Upper lobe of left lung (tissue), 6 donors: ENCODE measurements at regions not wholly inside any gene's neighbourhood (a gene's known extent, or its start where the extent isn't known, plus 50 kb on each side); places are given as distances from the start of the nearest gene placed in this dataset.
A peak's percentile ranks its signal among the peaks of the same experiment; 100 is the strongest.

Source experiments
- ATAC-seq, 2 donors: fragments of 200-7000 bp; cut with Tn5 transposase; one replicate each; pipeline ENCODE4 v1.9.1; 2022; ENCODE audit warnings: mild to moderate bottlenecking in 2 of 2, moderate library complexity in 2 of 2; ENCODE audit not compliant: low FRiP score in 2 of 2
- DNase-seq, 2 donors: peaks; one replicate each; pipeline ENCODE4 v3.0.0-alpha.2; 2019 to 2020
- H3K27ac ChIP-seq, 4 donors: fragments of 200-600 bp; sonication (generic); one replicate each; pipeline ENCODE4 v1.5.1; 2016 to 2019
- H3K27me3 ChIP-seq, 4 donors: fragments of 200-600 bp; sonication (generic); one replicate each; pipeline ENCODE4 v1.5.1; 2017 to 2019
- H3K36me3 ChIP-seq, 4 donors: fragments of 200-600 bp; sonication (generic); one replicate each; pipeline ENCODE4 v1.5.1; 2016 to 2019
- H3K4me1 ChIP-seq, 4 donors: fragments of 200-600 bp; sonication (generic); one replicate each; pipeline ENCODE4 v1.5.1; 2018 to 2019
- H3K4me3 ChIP-seq, 4 donors: fragments of 200-600 bp; sonication (generic); one replicate each; pipeline ENCODE4 v1.5.1; 2017 to 2019; ENCODE audit warnings: mild to moderate bottlenecking in 2 of 4, moderate library complexity in 1 of 4
- H3K9me3 ChIP-seq, 4 donors: fragments of 200-600 bp; sonication (generic); one replicate each; pipeline ENCODE4 v1.5.1; 2018 to 2019
- CTCF ChIP-seq, 6 experiments: fragments of 450-650 bp in 4 of 6; fragments of 200-600 bp in 2 of 6; sonication (generic) in 2 of 6; IDR thresholded peaks; one replicate each; pipeline ENCODE4 v1.5.1; 2016 to 2019; ENCODE audit warnings: antibody characterized with exemption in 6 of 6
- EP300 ChIP-seq, 4 donors: sonication (generic); formaldehyde crosslinking; IDR thresholded peaks; one replicate each; pipeline ENCODE4 v1.5.1; 2017; ENCODE audit warnings: antibody characterized with exemption in 4 of 4, control low read depth in 2 of 4
- POLR2A ChIP-seq, 4 donors: fragments of 450-650 bp; IDR thresholded peaks; one replicate each; pipeline ENCODE4 v1.5.1; 2016 to 2017; ENCODE audit warnings: antibody characterized with exemption in 4 of 4, mild to moderate bottlenecking in 2 of 4
- POLR2AphosphoS5 ChIP-seq, 2 donors: sonication (generic); formaldehyde crosslinking; IDR thresholded peaks; one replicate each; pipeline ENCODE4 v1.5.1; 2017; ENCODE audit warnings: antibody characterized with exemption in 2 of 2
- WGBS, 2 donors: methylation state at CpG; one replicate each; pipeline ENCODE4 v1.1.5; 2017 to 2018; 5-methylcytosine and 5-hydroxymethylcytosine counted together
- donor health status: DM: no; HTN: no; CAD: no; lungs with moderate emphysema.
- donor health status: DM: no; HTN: yes; CAD: no; lungs with severe emphysema.

GRCh38 chr2:4909346-4910009 lies 782.7 kb upstream of the SOX11 start:
- no peak for TF ChIP-seq EP300 (IDR thresholded peaks at IDR 0.05)
- TF ChIP-seq CTCF (IDR thresholded peaks at IDR 0.05) = no peak
- no peak for DNase-seq

DNA sequence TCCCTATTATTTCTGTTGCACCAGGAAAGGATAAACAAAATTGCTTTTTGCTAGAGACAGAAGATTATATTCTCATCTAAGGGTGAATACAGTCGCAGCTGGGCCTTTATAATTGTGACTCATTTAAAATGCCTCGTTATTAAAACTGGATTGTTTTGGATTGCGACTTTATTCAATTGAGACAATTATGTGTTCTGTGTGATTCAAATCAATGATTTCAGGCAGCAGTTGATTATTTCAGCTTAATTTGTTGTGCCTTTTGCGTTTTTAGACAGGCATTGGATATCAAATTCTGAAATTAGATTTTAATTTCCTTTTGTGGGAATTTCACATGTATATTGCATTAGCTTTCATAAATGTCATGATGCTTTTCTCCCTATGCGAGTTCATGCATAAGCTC lies 778.1 kb upstream of the SOX11 start:
- Histone ChIP-seq H3K36me3 (no peaks in the 10 kb centered on the region), H3K4me1 (no peaks in the 10 kb centered on the region), H3K9me3 (no peaks in the 10 kb centered on the region), H3K4me3 (no peak overlapping the region), H3K27me3 (no peaks in the 10 kb centered on the region), H3K27ac (no peak overlapping the region)
- no peak for ATAC-seq
- no peak for DNase-seq
- TF ChIP-seq CTCF (IDR thresholded peaks at IDR 0.05) (no peak), EP300 (IDR thresholded peaks at IDR 0.05) (no peak), POLR2AphosphoS5 (IDR thresholded peaks at IDR 0.05) (no peak), POLR2A (IDR thresholded peaks at IDR 0.05) (no peak)
- WGBS, 2 donors = 89 to 92% methylated on average over 5 of the region's 5 CpGs

More at GRCh38 chr2:4909346-4910009, 782.7 kb upstream of the SOX11 start:
- Histone ChIP-seq H3K36me3 (no peaks in the 10 kb centered on the region), H3K9me3 (no peaks in the 10 kb centered on the region), H3K27ac (no peak overlapping the region), H3K4me3 (no peak overlapping the region), H3K4me1 (no peaks in the 10 kb centered on the region), H3K27me3 (no peaks in the 10 kb centered on the region)
- 67 to 87% methylated on average over 9 of the region's 9 CpGs for WGBS, 2 donors
- no peak for ATAC-seq

DNA sequence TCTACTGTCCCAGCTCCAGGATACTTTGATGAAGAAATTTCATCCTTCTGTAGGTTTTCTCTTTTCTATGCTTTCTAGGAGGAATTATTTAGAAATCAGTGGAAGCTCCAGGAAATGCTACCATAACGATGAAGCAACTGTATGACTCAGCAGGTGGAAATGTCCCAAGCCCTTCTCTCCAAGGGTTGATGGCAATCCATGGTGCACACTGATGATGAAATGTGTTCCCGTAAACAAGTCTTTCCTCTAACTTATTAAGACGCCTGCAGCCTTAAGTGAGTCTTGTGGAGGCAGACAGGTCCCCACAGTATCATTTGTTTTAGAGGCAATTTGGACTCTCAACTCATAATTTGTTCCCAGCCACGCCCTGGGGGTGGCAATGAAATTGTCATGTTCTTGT lies 777.6 kb upstream of the SOX11 start:
- WGBS, 2 donors = 47 to 53% methylated on average over 3 to 4 of the region's 4 CpGs

DNA sequence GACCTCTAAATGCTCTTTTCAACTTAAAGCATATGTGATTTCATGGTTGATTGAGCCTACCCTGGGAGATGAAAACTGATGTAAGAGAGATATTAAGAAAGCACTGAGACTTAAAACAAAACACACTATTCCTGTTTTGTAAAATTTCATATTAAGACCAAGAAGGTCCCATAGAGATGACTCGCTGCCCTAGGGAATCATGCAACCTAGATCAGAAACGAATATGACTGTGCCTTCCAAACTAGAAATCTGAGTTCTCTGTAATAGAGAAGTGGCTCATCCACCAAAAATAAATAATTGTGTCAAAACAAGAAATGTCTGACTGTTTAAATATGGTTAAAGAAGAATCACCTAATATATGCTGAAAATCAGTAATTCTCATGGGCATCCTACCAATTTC lies 776.8 kb upstream of the SOX11 start:
- H3K4me1 ChIP-seq = no peaks in the 10 kb centered on the region
- no peaks in the 10 kb centered on the region for H3K27me3 ChIP-seq
- H3K9me3 ChIP-seq = no peaks in the 10 kb centered on the region
- no peaks in the 10 kb centered on the region for H3K36me3 ChIP-seq
- no peak overlapping the region for H3K27ac ChIP-seq
- DNase-seq = no peak
- WGBS, 2 donors = 83 to 87% methylated on average over 2 of the region's 2 CpGs
- no peak overlapping the region for H3K4me3 ChIP-seq
- no peak for ATAC-seq
- TF ChIP-seq EP300 (IDR thresholded peaks at IDR 0.05) (no peak), CTCF (IDR thresholded peaks at IDR 0.05) (no peak), POLR2AphosphoS5 (IDR thresholded peaks at IDR 0.05) (no peak), POLR2A (IDR thresholded peaks at IDR 0.05) (no peak)

More for the DNA sequence above, 777.6 kb upstream of the SOX11 start:
- Histone ChIP-seq H3K4me3 (no peak overlapping the region), H3K27ac (no peak overlapping the region), H3K9me3 (no peaks in the 10 kb centered on the region), H3K4me1 (no peaks in the 10 kb centered on the region), H3K36me3 (no peaks in the 10 kb centered on the region), H3K27me3 (no peaks in the 10 kb centered on the region)
- TF ChIP-seq EP300 (IDR thresholded peaks at IDR 0.05) (peak in 1 of 4 donors; percentile 14), CTCF (IDR thresholded peaks at IDR 0.05) (no peak), POLR2AphosphoS5 (IDR thresholded peaks at IDR 0.05) (no peak), POLR2A (IDR thresholded peaks at IDR 0.05) (no peak)
- DNase-seq (peak in 1 of 2 donors; percentile 30), ATAC-seq (peak in 1 of 2 donors; percentile 65)

DNA sequence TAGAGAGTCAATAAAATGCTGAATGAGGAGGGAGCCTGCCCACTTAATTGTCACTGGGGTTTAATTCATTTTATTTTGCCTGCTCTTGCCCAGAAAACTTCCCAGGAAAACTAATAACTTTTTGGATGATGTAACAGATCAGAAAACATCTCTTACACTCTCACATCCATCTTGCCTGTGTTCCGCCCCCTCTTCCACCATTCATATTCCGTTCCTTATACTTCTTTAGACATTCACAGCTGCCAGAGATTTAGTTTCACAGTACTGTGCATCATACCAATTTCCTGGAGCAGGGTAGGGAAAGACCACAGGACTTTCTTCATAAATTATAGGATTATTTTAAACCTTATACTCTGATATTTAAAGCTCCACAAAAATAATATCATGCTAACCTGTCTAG lies 776.1 kb upstream of the SOX11 start:
- Histone ChIP-seq H3K27me3 (no peaks in the 10 kb centered on the region), H3K9me3 (no peaks in the 10 kb centered on the region), H3K27ac (no peak overlapping the region), H3K4me3 (no peak overlapping the region), H3K36me3 (no peaks in the 10 kb centered on the region), H3K4me1 (no peaks in the 10 kb centered on the region)
- ATAC-seq (no peak), DNase-seq (no peak)
- 51 to 71% methylated on average over 2 of the region's 2 CpGs for WGBS, 2 donors
- TF ChIP-seq CTCF (IDR thresholded peaks at IDR 0.05) = no peak
- TF ChIP-seq POLR2AphosphoS5 (IDR thresholded peaks at IDR 0.05) = no peak
- no peak for TF ChIP-seq POLR2A (IDR thresholded peaks at IDR 0.05)
- TF ChIP-seq EP300 (IDR thresholded peaks at IDR 0.05) = no peak
